ENCODE measurements at regions not wholly inside any gene's neighbourhood (a gene's known extent, or its start where the extent isn't known, plus 50 kb on each side); places are given as distances from the start of the nearest gene placed in this dataset.

DNA sequence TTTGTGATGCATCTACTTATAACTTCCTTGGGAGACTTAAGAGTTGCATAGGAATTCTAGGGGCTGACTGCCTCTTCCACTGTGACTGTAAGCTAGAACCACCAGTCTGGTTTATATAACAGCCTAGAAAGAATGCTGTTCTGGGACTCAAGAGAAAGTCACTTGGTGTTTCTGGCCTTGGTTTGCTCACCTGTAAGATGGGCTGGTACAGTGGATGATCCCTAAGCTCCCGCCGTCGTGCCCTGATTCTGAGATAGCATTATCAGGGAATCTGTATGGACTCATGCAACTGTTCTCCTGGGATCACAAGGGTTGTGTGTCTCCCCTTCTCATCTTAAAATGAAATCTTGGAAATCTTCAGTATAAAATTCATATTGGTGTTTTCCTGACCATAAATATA, 100.6 kb downstream of the LYZL1 start:
- H4K20me1 ChIP-seq (ENCODE audit: insufficient read depth, low read length): no peaks in the 10 kb centered on the region
- no TSS peak for BruUV-seq (replicated peaks)
- ATAC-seq (ENCODE audit: low read depth) (no peak), DNase-seq (no peak)
- no peak overlapping the region for H3K4ac ChIP-seq (ENCODE audit: low read depth, low read length)
- TF ChIP-seq RCOR1 (IDR thresholded peaks at IDR 0.05; ENCODE audit: insufficient replicate concordance, low read length) (no peak), SMC3 (IDR thresholded peaks at IDR 0.05; ENCODE audit: low read depth, low read length) (no peak), NFE2L2 (IDR thresholded peaks at IDR 0.05; ENCODE audit: low read depth, low read length) (no peak), POLR2A (IDR thresholded peaks at IDR 0.05; ENCODE audit: low read depth, low read length) (no peak), MAZ (IDR thresholded peaks at IDR 0.05; ENCODE audit: borderline replicate concordance, low read depth, low read length) (no peak), MXI1 (IDR thresholded peaks at IDR 0.05; ENCODE audit: borderline replicate concordance, low read depth, low read length) (no peak), BHLHE40 (IDR thresholded peaks at IDR 0.05; ENCODE audit: low read depth, low read length) (no peak), RFX5 (IDR thresholded peaks at IDR 0.05; ENCODE audit: low read depth, low read length) (no peak), CHD1 (IDR thresholded peaks at IDR 0.05; ENCODE audit: low read depth, low read length) (no peak), FOS (IDR thresholded peaks at IDR 0.05; ENCODE audit: low read depth, low read length) (no peak), CEBPB (IDR thresholded peaks at IDR 0.05; ENCODE audit: low read depth, low read length) (no peak), MAFK (IDR thresholded peaks at IDR 0.05; ENCODE audit: low read depth, low read length) (no peak), RAD21 (IDR thresholded peaks at IDR 0.05; ENCODE audit: low read length) (no peak)
- TF ChIP-seq, protein P1, sequence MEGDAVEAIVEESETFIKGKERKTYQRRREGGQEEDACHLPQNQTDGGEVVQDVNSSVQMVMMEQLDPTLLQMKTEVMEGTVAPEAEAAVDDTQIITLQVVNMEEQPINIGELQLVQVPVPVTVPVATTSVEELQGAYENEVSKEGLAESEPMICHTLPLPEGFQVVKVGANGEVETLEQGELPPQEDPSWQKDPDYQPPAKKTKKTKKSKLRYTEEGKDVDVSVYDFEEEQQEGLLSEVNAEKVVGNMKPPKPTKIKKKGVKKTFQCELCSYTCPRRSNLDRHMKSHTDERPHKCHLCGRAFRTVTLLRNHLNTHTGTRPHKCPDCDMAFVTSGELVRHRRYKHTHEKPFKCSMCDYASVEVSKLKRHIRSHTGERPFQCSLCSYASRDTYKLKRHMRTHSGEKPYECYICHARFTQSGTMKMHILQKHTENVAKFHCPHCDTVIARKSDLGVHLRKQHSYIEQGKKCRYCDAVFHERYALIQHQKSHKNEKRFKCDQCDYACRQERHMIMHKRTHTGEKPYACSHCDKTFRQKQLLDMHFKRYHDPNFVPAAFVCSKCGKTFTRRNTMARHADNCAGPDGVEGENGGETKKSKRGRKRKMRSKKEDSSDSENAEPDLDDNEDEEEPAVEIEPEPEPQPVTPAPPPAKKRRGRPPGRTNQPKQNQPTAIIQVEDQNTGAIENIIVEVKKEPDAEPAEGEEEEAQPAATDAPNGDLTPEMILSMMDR (conservative IDR thresholded peaks at IDR 0.05; ENCODE audit: low read depth, low read length): no peak
- TF ChIP-seq, protein P2, sequence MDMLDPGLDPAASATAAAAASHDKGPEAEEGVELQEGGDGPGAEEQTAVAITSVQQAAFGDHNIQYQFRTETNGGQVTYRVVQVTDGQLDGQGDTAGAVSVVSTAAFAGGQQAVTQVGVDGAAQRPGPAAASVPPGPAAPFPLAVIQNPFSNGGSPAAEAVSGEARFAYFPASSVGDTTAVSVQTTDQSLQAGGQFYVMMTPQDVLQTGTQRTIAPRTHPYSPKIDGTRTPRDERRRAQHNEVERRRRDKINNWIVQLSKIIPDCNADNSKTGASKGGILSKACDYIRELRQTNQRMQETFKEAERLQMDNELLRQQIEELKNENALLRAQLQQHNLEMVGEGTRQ (IDR thresholded peaks at IDR 0.05; ENCODE audit: low read depth, low read length): no peak
- H3K79me1 ChIP-seq (ENCODE audit: low read depth in 1 of 2, low read length in 2 of 2): no peaks in the 10 kb centered on the region
- no peak overlapping the region for H4K91ac ChIP-seq (ENCODE audit: insufficient read depth, low read depth, low read length)
- no peak overlapping the region for H3K14ac ChIP-seq (replicated peaks; ENCODE audit: low read depth, low read length)
- in situ Hi-C loops (cut with MboI; ENCODE audit: low sequenced_read_pairs): no loop called here
- no CpG with 5 or more reads among the region's 3 CpGs for WGBS, 2 experiments (ENCODE audit: extremely low coverage in 2 of 2, insufficient read length in 1 of 2)
- H3K56ac ChIP-seq (ENCODE audit: extremely low read depth, insufficient read depth, low read length): no peak overlapping the region
- no peak overlapping the region for H3K9ac ChIP-seq (ENCODE audit: low read depth, low read length)
- dilution Hi-C loops (cut with HindIII; ENCODE audit: low sequenced_read_pairs, unreplicated experiment): no loop called here
- H3K4me1 ChIP-seq (ENCODE audit: control insufficient read depth, insufficient read depth, low read length): no peaks in the 10 kb centered on the region
- H2BK15ac ChIP-seq (ENCODE audit: low read depth, low read length): no peak overlapping the region
- H2AFZ ChIP-seq (replicated peaks; ENCODE audit: low read length, poor library complexity): no peak overlapping the region
- H2AK9ac ChIP-seq (replicated peaks; ENCODE audit: low read depth, low read length, poor library complexity): no peak overlapping the region
- no peak overlapping the region for H2BK5ac ChIP-seq (ENCODE audit: low read depth, low read length, poor library complexity, severe bottlenecking)
- H2AK5ac ChIP-seq (ENCODE audit: low read depth, low read length): no peak overlapping the region
- H3K27ac ChIP-seq (ENCODE audit: insufficient read depth, low read length): no peak overlapping the region
- H4K8ac ChIP-seq (ENCODE audit: low read depth in 2 of 2, low read length in 2 of 2): no peak overlapping the region
- H2BK20ac ChIP-seq (ENCODE audit: low read depth, low read length): no peak overlapping the region
- ChIA-PET CTCF (no interaction called here), POLR2A (ENCODE audit: unreplicated experiment) (no interaction called here)
- H3K36me3 ChIP-seq (ENCODE audit: control insufficient read depth, insufficient read depth, low read length): no peaks in the 10 kb centered on the region
- H2BK120ac ChIP-seq (ENCODE audit: low read depth, low read length): no peak overlapping the region
- H3K27me3 ChIP-seq (ENCODE audit: control insufficient read depth, insufficient read depth, low read length): peaks cover 32% of the 10 kb centered on the region
- intact Hi-C loops (cut with micrococcal nuclease): no loop called here
- no peaks in the 10 kb centered on the region for H3K9me1 ChIP-seq (ENCODE audit: insufficient read depth, low read length)
- H3K18ac ChIP-seq (ENCODE audit: low read depth, low read length): no peak overlapping the region
- H4K5ac ChIP-seq (ENCODE audit: low read depth, low read length): no peak overlapping the region
- no peaks in the 10 kb centered on the region for H3K9me3 ChIP-seq (ENCODE audit: control insufficient read depth, insufficient read depth, low read length)
- no peak overlapping the region for H3K23ac ChIP-seq (ENCODE audit: low read depth, low read length)
- H3K4me2 ChIP-seq (ENCODE audit: low read depth, low read length): no peak overlapping the region
- H3K4me3 ChIP-seq (ENCODE audit: insufficient read depth, low read depth, low read length): no peak overlapping the region

Data from IMR-90 (cell line).